ENCODE measurements at regions not wholly inside any gene's neighbourhood (a gene's known extent, or its start where the extent isn't known, plus 50 kb on each side); places are given as distances from the start of the nearest gene placed in this dataset.
"Not testable (repeated sequence)": the region's sequence is repeated elsewhere in the genome, so short reads cannot be mapped to it uniquely, and the experiment has no call there.

DNA sequence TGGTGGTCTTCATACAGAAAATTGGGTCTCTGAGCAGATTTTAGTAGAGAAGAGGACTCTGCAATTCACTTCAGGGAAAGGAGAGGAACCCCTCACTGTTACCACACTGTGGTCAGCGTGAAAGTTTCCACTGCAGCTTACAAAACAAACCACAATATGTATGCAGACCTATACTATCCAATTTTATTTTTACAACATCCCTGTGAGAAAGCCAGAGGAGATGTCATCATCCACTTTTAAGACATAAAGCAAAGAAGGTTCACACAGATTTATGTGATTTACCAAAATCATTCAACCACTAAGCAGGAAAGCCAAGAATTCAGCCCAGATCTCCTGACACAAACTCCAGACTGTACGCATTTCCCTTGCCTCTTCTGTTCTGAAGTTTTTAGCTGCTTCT is 442.4 kb downstream of the FRK start:
- intact Hi-C loops (cut with micrococcal nuclease): no loop called here
- Mint-ChIP-seq H3K36me3 (ENCODE audit: low read depth) (no peaks in the 10 kb centered on the region), H3K9me3 (peaks cover 8% of the 10 kb centered on the region), H3K27ac (no peak overlapping the region), H3K4me3 (no peak overlapping the region), H3K27me3 (no peaks in the 10 kb centered on the region), H3K4me1 (ENCODE audit: low read depth) (no peaks in the 10 kb centered on the region)

DNA sequence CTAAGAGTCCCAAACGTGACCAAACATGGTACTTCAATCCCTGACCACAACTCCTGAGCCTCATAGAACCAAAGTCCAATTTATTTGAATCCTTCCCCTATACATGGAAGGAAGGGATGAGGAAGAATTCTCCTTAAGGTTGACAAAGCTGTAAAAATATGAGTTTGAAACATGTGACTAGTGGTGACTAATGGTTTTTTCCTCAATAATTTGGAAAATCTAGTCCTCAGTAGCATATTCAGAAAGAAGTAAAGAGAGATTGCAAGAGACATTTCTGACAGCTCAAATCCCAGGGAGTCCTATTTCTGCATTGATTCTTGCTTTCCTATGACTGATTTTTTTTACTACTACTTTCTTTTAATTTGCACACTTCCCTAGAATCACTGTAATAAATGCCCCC is 443.7 kb downstream of the FRK start:
- Mint-ChIP-seq H3K4me3 (no peak overlapping the region), H3K9me3 (peaks cover 8% of the 10 kb centered on the region), H3K27ac (no peak overlapping the region), H3K4me1 (ENCODE audit: low read depth) (no peaks in the 10 kb centered on the region), H3K27me3 (no peaks in the 10 kb centered on the region), H3K36me3 (ENCODE audit: low read depth) (no peaks in the 10 kb centered on the region)
- intact Hi-C loops (cut with micrococcal nuclease): no loop called here

GRCh38 chr6:115613488-115613887 is 447.2 kb downstream of the FRK start:
- Mint-ChIP-seq H3K4me3 (no peak overlapping the region), H3K27ac (no peak overlapping the region), H3K4me1 (ENCODE audit: low read depth) (no peaks in the 10 kb centered on the region), H3K36me3 (ENCODE audit: low read depth) (no peaks in the 10 kb centered on the region), H3K9me3 (peaks cover 14% of the 10 kb centered on the region), H3K27me3 (no peaks in the 10 kb centered on the region)
- intact Hi-C loops (cut with micrococcal nuclease): no loop called here

GRCh38 chr6:115612796-115613479 is 447.8 kb downstream of the FRK start:
- no peaks in the 10 kb centered on the region for H3K4me1 Mint-ChIP-seq (ENCODE audit: low read depth)
- H3K27ac Mint-ChIP-seq: no peak overlapping the region
- intact Hi-C loops (cut with micrococcal nuclease): no loop called here
- no peaks in the 10 kb centered on the region for H3K27me3 Mint-ChIP-seq
- H3K9me3 Mint-ChIP-seq: peaks cover 14% of the 10 kb centered on the region
- H3K4me3 Mint-ChIP-seq: no peak overlapping the region
- no peaks in the 10 kb centered on the region for H3K36me3 Mint-ChIP-seq (ENCODE audit: low read depth)

DNA sequence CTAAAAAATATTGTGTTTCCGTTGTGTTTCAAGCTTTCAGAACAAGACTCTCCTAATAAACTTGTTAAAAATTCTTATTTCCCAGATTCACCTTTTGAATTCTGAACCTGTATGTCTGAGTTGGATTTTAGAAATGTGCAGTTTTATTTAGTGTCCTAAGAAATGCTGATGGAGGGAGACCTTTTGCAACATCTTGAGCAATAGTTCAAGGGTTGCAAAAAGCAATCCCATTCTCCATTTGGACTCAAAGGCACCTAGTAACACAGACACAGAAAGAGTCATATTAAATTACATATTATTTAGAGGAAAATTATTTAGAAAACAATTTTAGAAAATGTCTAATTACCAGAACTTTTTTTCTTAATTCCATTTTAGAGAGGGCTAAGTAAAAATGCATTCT is 448.5 kb downstream of the FRK start:
- Mint-ChIP-seq H3K27me3 (no peaks in the 10 kb centered on the region), H3K4me1 (ENCODE audit: low read depth) (no peaks in the 10 kb centered on the region), H3K9me3 (peaks cover 14% of the 10 kb centered on the region), H3K4me3 (no peak overlapping the region), H3K36me3 (ENCODE audit: low read depth) (no peaks in the 10 kb centered on the region), H3K27ac (no peak overlapping the region)
- intact Hi-C loops (cut with micrococcal nuclease): no loop called here

DNA sequence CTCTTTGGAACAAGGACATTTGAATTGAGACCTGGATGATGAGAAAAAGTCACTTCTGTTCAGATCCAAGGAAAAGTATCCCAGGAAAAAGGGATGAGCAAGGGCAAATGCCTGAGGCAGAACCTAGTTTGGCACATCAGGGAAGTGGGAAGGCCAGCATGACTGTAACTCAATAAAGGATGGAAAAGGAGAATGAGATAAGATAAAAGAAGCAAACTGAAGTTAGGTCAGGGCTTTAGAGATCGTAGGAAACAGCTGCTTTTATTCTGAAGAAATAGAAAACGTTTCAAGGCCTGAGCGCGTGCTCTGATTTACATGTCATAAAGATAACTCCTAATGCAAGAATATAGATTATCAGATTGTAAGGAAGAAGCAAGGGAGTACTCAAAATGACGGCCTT is 450.0 kb downstream of the FRK start:
- intact Hi-C loops (cut with micrococcal nuclease): no loop called here
- no peaks in the 10 kb centered on the region for H3K27me3 Mint-ChIP-seq
- no peaks in the 10 kb centered on the region for H3K4me1 Mint-ChIP-seq (ENCODE audit: low read depth)
- no peak overlapping the region for H3K4me3 Mint-ChIP-seq
- H3K36me3 Mint-ChIP-seq (ENCODE audit: low read depth): no peaks in the 10 kb centered on the region
- H3K9me3 Mint-ChIP-seq: peaks cover 14% of the 10 kb centered on the region
- no peak overlapping the region for H3K27ac Mint-ChIP-seq

GRCh38 chr6:115609111-115609510 is 451.6 kb downstream of the FRK start:
- Mint-ChIP-seq H3K27me3 (no peaks in the 10 kb centered on the region), H3K9me3 (peaks cover 13% of the 10 kb centered on the region), H3K27ac (no peak overlapping the region), H3K4me3 (no peak overlapping the region), H3K36me3 (ENCODE audit: low read depth) (no peaks in the 10 kb centered on the region), H3K4me1 (ENCODE audit: low read depth) (no peaks in the 10 kb centered on the region)
- intact Hi-C loops (cut with micrococcal nuclease): no loop called here

- H3K4me1 Mint-ChIP-seq (ENCODE audit: low read depth): no peaks in the 10 kb centered on the region
- H3K27me3 Mint-ChIP-seq: no peaks in the 10 kb centered on the region
- H3K36me3 Mint-ChIP-seq (ENCODE audit: low read depth): no peaks in the 10 kb centered on the region
- H3K27ac Mint-ChIP-seq: no peak overlapping the region
- H3K4me3 Mint-ChIP-seq: no peak overlapping the region
- peaks cover 30% of the 10 kb centered on the region for H3K9me3 Mint-ChIP-seq
- intact Hi-C loops (cut with micrococcal nuclease): no loop called here
These were observed 458.2 kb downstream of the FRK start for GRCh38 chr6:115602466-115602865.

DNA sequence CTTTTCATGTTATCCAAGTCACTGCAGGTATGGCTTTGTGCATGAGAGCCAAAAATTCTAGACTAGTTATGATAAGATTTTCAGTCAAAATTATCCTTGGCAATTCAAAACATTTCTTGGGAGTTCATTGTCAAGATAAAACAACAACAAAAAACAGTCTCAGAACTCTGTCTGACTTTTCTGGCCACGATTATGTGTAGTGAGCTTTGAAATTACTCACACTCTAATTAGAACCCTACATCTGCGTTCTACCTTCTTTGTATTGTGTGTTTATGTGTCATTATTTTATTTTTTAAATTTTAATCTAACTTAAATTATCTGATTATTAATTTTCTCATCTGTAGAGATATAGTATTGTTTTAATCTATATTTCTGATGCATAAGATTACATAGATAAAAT is 459.2 kb downstream of the FRK start:
- H3K4me3 Mint-ChIP-seq: no peak overlapping the region
- peaks cover 30% of the 10 kb centered on the region for H3K9me3 Mint-ChIP-seq
- H3K4me1 Mint-ChIP-seq (ENCODE audit: low read depth): no peaks in the 10 kb centered on the region
- intact Hi-C loops (cut with micrococcal nuclease): no loop called here
- H3K27ac Mint-ChIP-seq: no peak overlapping the region
- no peaks in the 10 kb centered on the region for H3K36me3 Mint-ChIP-seq (ENCODE audit: low read depth)
- no peaks in the 10 kb centered on the region for H3K27me3 Mint-ChIP-seq

- H3K4me1 Mint-ChIP-seq (ENCODE audit: low read depth): no peaks in the 10 kb centered on the region
- peaks cover 30% of the 10 kb centered on the region for H3K9me3 Mint-ChIP-seq
- H3K27ac Mint-ChIP-seq: no peak overlapping the region
- no peak overlapping the region for H3K4me3 Mint-ChIP-seq
- H3K36me3 Mint-ChIP-seq (ENCODE audit: low read depth): no peaks in the 10 kb centered on the region
- no peaks in the 10 kb centered on the region for H3K27me3 Mint-ChIP-seq
- intact Hi-C loops (cut with micrococcal nuclease): no loop called here
These were observed 459.6 kb downstream of the FRK start for GRCh38 chr6:115601064-115601463.

DNA sequence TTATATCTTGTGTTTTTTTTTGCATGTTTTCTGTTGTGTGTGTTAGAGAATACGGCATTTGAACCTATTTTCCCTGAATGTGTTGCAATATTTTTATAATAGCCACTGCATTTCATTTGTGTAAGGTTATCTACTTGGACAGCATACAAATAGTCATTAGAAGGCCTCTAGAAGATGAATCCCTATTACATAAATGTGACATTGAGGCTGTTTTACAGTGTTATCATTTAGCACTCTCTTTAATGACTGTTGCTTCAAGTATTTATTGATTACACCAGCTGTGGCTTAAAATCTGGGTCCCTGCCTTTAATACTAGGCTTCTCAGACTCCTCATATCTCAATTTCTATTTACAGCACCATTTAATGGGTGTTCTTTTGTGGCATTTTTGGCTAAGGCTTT is 465.8 kb downstream of the FRK start:
- Mint-ChIP-seq H3K36me3 (ENCODE audit: low read depth) (no peaks in the 10 kb centered on the region), H3K4me3 (no peak overlapping the region), H3K9me3 (peaks cover 24% of the 10 kb centered on the region), H3K27me3 (no peaks in the 10 kb centered on the region), H3K27ac (no peak overlapping the region), H3K4me1 (ENCODE audit: low read depth) (no peaks in the 10 kb centered on the region)
- intact Hi-C loops (cut with micrococcal nuclease): no loop called here

DNA sequence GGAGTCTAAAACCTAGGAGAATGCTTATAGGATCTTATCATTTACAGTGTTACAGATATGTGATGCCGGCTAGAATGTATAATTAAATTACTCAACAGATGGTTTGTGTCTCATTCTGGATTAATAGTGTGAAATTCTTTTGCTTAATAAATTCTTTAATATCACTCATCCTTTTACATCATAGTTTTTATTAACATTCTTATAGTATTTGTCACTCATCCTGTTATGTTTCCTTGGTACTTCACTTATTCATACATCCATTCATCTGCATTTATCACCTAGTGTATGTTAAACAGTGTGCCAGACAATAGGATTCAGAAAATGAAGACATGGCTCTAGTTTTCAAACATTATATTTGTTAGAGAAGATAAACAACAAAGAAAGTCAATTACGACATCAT is 468.7 kb downstream of the FRK start:
- Mint-ChIP-seq H3K4me3 (no peak overlapping the region), H3K36me3 (ENCODE audit: low read depth) (no peaks in the 10 kb centered on the region), H3K4me1 (ENCODE audit: low read depth) (no peaks in the 10 kb centered on the region), H3K27me3 (no peaks in the 10 kb centered on the region), H3K27ac (no peak overlapping the region), H3K9me3 (peaks cover 43% of the 10 kb centered on the region)
- intact Hi-C loops (cut with micrococcal nuclease): no loop called here

- H3K27ac Mint-ChIP-seq; H3K4me3 Mint-ChIP-seq; H3K27me3 Mint-ChIP-seq; H3K4me1 Mint-ChIP-seq (ENCODE audit: low read depth); intact Hi-C loops (cut with micrococcal nuclease); H3K36me3 Mint-ChIP-seq (ENCODE audit: low read depth): not testable (repeated sequence)
- peaks cover 54% of the 10 kb centered on the region for H3K9me3 Mint-ChIP-seq
These were observed 471.6 kb downstream of the FRK start for GRCh38 chr6:115589072-115589471.

DNA sequence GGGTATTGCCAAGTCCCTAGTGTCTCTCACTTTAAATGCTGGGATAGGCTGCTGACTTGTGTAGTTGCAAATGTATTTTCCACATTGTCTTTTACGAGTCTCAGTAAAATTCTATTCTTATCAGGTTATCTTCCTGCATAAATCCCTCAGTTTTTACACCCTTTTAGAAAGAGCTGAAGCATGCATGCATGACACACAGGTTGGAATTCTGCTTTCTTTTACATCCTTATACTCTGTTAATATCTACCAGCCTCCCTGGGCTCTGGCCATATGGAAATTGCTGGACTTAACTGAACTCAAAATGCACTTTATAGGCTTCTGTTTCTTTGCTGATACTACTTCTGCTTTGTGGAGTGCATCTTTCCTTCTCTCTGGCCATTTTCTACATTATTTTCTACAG is 477.4 kb downstream of the FRK start:
- intact Hi-C loops (cut with micrococcal nuclease): no loop called here
- Mint-ChIP-seq H3K4me1 (ENCODE audit: low read depth) (no peaks in the 10 kb centered on the region), H3K27ac (no peak overlapping the region), H3K4me3 (no peak overlapping the region), H3K27me3 (no peaks in the 10 kb centered on the region), H3K9me3 (peaks cover 24% of the 10 kb centered on the region), H3K36me3 (ENCODE audit: low read depth) (no peaks in the 10 kb centered on the region)

DNA sequence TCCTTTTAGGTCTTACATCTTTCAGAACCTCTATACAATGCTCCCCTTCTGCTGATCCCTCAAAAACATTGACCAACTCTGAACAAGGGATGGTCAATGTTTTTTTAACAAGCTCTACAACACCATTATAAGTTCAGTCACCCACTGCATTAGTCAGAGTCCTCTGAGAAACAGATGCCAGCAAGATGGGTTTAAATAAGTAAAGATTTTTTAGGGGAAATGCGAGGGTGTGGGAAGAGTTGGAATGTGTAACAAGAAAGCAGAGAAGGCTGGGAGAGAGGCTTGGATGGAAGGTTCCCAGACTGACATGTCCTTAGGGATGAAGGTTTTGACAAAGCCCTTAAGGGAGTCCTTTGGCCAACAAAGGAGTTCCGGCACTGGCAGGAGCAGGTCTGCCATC is 478.3 kb downstream of the FRK start:
- no peak overlapping the region for H3K4me3 Mint-ChIP-seq
- no peaks in the 10 kb centered on the region for H3K27me3 Mint-ChIP-seq
- intact Hi-C loops (cut with micrococcal nuclease): no loop called here

More for the DNA sequence above, 478.3 kb downstream of the FRK start:
- H3K27ac Mint-ChIP-seq: no peak overlapping the region
- no peaks in the 10 kb centered on the region for H3K36me3 Mint-ChIP-seq (ENCODE audit: low read depth)
- H3K4me1 Mint-ChIP-seq (ENCODE audit: low read depth): no peaks in the 10 kb centered on the region
- H3K9me3 Mint-ChIP-seq: peaks cover 23% of the 10 kb centered on the region

Measured in dendritic cell treated with granulocyte-macrophage colony-stimulating factor and Interleukin-4, amounts not matched to agents 40 ng/mL and 50 ng/mL, for 4 days (primary cell).